T-helper 17 cell (primary cell): ENCODE measurements at regions not wholly inside any gene's neighbourhood (a gene's known extent, or its start where the extent isn't known, plus 50 kb on each side); places are given as distances from the start of the nearest gene placed in this dataset.

Experiments
- ATAC-seq: fragments of 150-1000 bp; cut with Tn5 transposase; 2 replicates; pipeline ENCODE4 v1.10.0; 2021; ENCODE audit warnings: mild to moderate bottlenecking, moderate library complexity
- DNase-seq, 3 donors: peaks; one replicate each; pipeline versions ENCODE4 v3.0.0 to v3.0.0-alpha.2; 2020 to 2021
- H3K9me3 ChIP-seq: one replicate; pipeline ENCODE4 v1.7.0; 2013; ENCODE audit warnings: low read length, mild to moderate bottlenecking; ENCODE audit not compliant: control insufficient read depth, poor library complexity, severe bottlenecking
- H3K27ac Mint-ChIP-seq: one replicate; pipeline ENCODE4 v1.8.0; 2022; ENCODE audit warnings: mild to moderate bottlenecking, moderate library complexity, mixed read lengths
- H3K27me3 Mint-ChIP-seq: one replicate; pipeline ENCODE4 v1.8.0; 2022; ENCODE audit warnings: mixed read lengths
- H3K36me3 Mint-ChIP-seq: one replicate; pipeline ENCODE4 v1.8.0; 2022; ENCODE audit warnings: low read depth, mixed read lengths
- H3K4me1 Mint-ChIP-seq: one replicate; pipeline ENCODE4 v1.8.0; 2022; ENCODE audit warnings: mild to moderate bottlenecking, mixed read lengths
- H3K4me3 Mint-ChIP-seq: one replicate; pipeline ENCODE4 v1.8.0; 2022; ENCODE audit warnings: mild to moderate bottlenecking, moderate library complexity, mixed read lengths

GRCh38 chr7:67863911-67864310, 867.3 kb downstream of the TYW1 start:
- no peak overlapping the region for H3K27ac Mint-ChIP-seq
- H3K27me3 Mint-ChIP-seq = no peaks in the 10 kb centered on the region
- ATAC-seq = no peak

DNA sequence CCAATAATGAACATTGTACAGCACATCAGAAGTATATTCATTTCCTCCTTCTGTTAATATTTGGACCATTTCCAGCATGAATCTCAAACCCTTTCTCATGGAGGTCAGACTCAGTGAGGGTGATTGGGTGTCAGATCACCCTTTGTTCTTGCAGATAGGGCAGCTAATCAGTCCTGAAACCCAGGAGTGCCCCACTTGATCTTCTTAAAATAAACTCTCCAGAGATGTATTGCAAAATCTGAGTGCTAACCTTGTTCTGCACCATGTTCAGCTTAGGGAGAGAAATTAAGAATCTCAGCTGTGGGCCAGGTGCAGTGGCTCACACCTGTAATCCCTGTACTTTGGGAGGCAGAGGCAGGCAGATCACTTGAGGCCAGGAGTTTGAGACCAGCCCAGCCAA, 869.4 kb downstream of the TYW1 start:
- no peak overlapping the region for H3K27ac Mint-ChIP-seq
- H3K27me3 Mint-ChIP-seq = no peaks in the 10 kb centered on the region
- H3K4me3 Mint-ChIP-seq = no peak overlapping the region
- H3K4me1 Mint-ChIP-seq = no peaks in the 10 kb centered on the region
- ATAC-seq (no peak), DNase-seq (no peak)
- H3K9me3 ChIP-seq = no peaks in the 10 kb centered on the region
- H3K36me3 Mint-ChIP-seq = no peaks in the 10 kb centered on the region

More at GRCh38 chr7:67863911-67864310, 867.3 kb downstream of the TYW1 start:
- Mint-ChIP-seq H3K4me1 (no peaks in the 10 kb centered on the region), H3K36me3 (no peaks in the 10 kb centered on the region), H3K4me3 (no peak overlapping the region)
- DNase-seq = no peak
- H3K9me3 ChIP-seq = no peaks in the 10 kb centered on the region

- Mint-ChIP-seq H3K4me1 (no peaks in the 10 kb centered on the region), H3K4me3 (no peak overlapping the region), H3K27ac (no peak overlapping the region), H3K27me3 (no peaks in the 10 kb centered on the region), H3K36me3 (no peaks in the 10 kb centered on the region)
- no peaks in the 10 kb centered on the region for H3K9me3 ChIP-seq
- DNase-seq (no peak), ATAC-seq (no peak)
These were observed 870.2 kb downstream of the TYW1 start for GRCh38 chr7:67866812-67867211.

- Mint-ChIP-seq H3K27me3 (no peaks in the 10 kb centered on the region), H3K27ac (no peak overlapping the region), H3K4me1 (no peaks in the 10 kb centered on the region), H3K36me3 (no peaks in the 10 kb centered on the region), H3K4me3 (no peak overlapping the region)
- H3K9me3 ChIP-seq = no peaks in the 10 kb centered on the region
- ATAC-seq (no peak), DNase-seq (no peak)
These were observed 873.8 kb downstream of the TYW1 start for GRCh38 chr7:67870396-67870795.

DNA sequence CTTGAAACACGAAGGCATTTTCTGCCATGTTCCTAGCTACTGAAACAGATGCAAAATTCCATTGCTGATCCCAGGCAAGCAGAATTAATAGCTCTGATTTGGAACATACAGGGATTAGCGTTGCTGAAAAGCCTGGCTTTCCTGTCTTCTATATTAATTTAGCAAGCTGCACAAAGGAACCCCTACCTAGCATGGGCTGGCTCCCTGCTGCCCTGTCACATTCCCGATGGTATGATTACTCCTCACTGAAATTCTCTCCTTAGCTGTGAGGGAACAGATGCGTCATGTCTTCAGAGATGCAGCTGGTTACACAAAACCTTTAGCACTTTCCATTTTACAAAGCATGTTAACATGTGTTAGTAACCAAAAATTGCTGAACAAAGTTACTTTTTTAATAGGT, 878.9 kb downstream of the TYW1 start:
- H3K4me3 Mint-ChIP-seq = no peak overlapping the region
- H3K4me1 Mint-ChIP-seq = no peaks in the 10 kb centered on the region
- H3K27ac Mint-ChIP-seq = no peak overlapping the region
- DNase-seq = no peak
- no peaks in the 10 kb centered on the region for H3K27me3 Mint-ChIP-seq
- no peak for ATAC-seq
- H3K9me3 ChIP-seq = no peaks in the 10 kb centered on the region
- no peaks in the 10 kb centered on the region for H3K36me3 Mint-ChIP-seq

- Mint-ChIP-seq H3K27ac (no peak overlapping the region), H3K27me3 (no peaks in the 10 kb centered on the region), H3K4me1 (no peaks in the 10 kb centered on the region), H3K4me3 (no peak overlapping the region), H3K36me3 (no peaks in the 10 kb centered on the region)
- no peaks in the 10 kb centered on the region for H3K9me3 ChIP-seq
- ATAC-seq (no peak), DNase-seq (no peak)
These were observed 882.2 kb downstream of the TYW1 start for GRCh38 chr7:67878808-67879207.

- DNase-seq = no peak
- H3K4me1 Mint-ChIP-seq = no peaks in the 10 kb centered on the region
- no peaks in the 10 kb centered on the region for H3K36me3 Mint-ChIP-seq
- no peak for ATAC-seq
- no peak overlapping the region for H3K4me3 Mint-ChIP-seq
- no peaks in the 10 kb centered on the region for H3K27me3 Mint-ChIP-seq
- no peak overlapping the region for H3K27ac Mint-ChIP-seq
- H3K9me3 ChIP-seq = no peaks in the 10 kb centered on the region
These were observed 886.2 kb downstream of the TYW1 start for GRCh38 chr7:67882843-67883242.

- H3K9me3 ChIP-seq = no peaks in the 10 kb centered on the region
- Mint-ChIP-seq H3K27me3 (no peaks in the 10 kb centered on the region), H3K27ac (no peak overlapping the region), H3K4me1 (no peaks in the 10 kb centered on the region), H3K4me3 (no peak overlapping the region), H3K36me3 (no peaks in the 10 kb centered on the region)
- no peak for ATAC-seq
- no peak for DNase-seq
These were observed 893.7 kb downstream of the TYW1 start for GRCh38 chr7:67890316-67890715.

GRCh38 chr7:67894746-67895145, 898.1 kb downstream of the TYW1 start:
- H3K36me3 Mint-ChIP-seq = no peaks in the 10 kb centered on the region
- H3K27me3 Mint-ChIP-seq = no peaks in the 10 kb centered on the region
- no peak overlapping the region for H3K4me3 Mint-ChIP-seq
- no peaks in the 10 kb centered on the region for H3K4me1 Mint-ChIP-seq
- no peak overlapping the region for H3K27ac Mint-ChIP-seq
- ATAC-seq (no peak), DNase-seq (no peak)
- H3K9me3 ChIP-seq = no peaks in the 10 kb centered on the region

DNA sequence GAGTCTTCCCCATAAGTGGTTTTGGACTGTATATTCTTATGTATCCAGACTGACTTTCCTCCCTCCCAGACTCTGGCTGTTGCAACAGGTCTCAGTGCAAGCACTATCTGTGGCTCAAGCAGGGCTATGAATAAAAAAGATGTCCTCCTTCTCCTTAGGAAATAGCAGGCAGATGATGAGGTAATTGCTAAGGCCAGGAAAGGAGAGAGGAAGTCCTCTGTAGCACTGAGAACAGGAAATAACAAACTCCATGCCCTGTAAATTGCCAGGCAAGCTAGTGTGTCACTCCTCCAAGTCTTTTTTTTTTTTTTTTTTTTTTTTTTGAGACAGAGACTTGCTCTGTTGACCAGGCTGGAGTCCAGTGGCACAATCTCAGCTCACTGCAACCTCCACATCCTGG, 900.1 kb downstream of the TYW1 start:
- DNase-seq (no peak), ATAC-seq (no peak)
- H3K4me1 Mint-ChIP-seq = no peaks in the 10 kb centered on the region
- H3K27ac Mint-ChIP-seq = no peak overlapping the region
- no peaks in the 10 kb centered on the region for H3K36me3 Mint-ChIP-seq
- no peak overlapping the region for H3K4me3 Mint-ChIP-seq
- H3K27me3 Mint-ChIP-seq = no peaks in the 10 kb centered on the region
- H3K9me3 ChIP-seq = no peaks in the 10 kb centered on the region

GRCh38 chr7:67900456-67900855, 903.8 kb downstream of the TYW1 start:
- DNase-seq = no peak
- H3K4me3 Mint-ChIP-seq = no peak overlapping the region
- no peak overlapping the region for H3K27ac Mint-ChIP-seq
- no peaks in the 10 kb centered on the region for H3K36me3 Mint-ChIP-seq
- ATAC-seq = no peak
- H3K4me1 Mint-ChIP-seq = no peaks in the 10 kb centered on the region
- no peaks in the 10 kb centered on the region for H3K9me3 ChIP-seq
- H3K27me3 Mint-ChIP-seq = no peaks in the 10 kb centered on the region

DNA sequence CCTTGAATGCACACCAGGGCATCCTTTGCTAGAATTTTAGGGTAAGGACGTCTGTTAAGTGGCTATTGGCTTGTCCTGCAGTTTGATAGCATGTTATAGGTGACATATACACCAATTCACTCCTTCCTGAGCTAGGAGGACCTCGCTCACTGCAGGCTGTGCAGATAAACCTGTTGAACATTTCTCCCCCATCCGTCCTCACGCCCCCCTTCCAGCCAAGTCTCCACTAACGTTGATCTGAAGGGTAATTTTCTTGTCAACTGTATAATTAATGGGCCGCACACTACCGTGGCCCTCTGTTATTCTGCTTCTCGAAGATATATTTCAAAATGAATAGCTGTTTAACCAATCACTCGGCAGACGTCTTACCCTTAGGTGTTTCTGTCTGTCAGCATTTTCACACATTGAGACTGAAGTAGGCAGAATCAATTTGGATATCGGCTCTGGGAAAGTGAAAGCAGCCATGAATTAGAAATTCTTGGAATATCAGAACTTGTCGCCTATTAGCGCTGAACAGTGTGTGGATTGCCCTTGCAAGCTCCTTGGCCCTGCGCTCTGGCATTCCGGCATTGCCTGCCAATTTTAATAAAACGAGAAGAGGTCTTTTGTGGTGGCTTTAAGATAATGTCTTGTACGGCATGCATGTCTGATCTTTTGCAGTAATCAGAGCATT, 905.3 kb downstream of the TYW1 start:
- no peak for DNase-seq
- Mint-ChIP-seq H3K4me3 (no peak overlapping the region), H3K4me1 (no peaks in the 10 kb centered on the region), H3K27me3 (no peaks in the 10 kb centered on the region), H3K36me3 (no peaks in the 10 kb centered on the region), H3K27ac (no peak overlapping the region)
- ATAC-seq = no peak
- H3K9me3 ChIP-seq = no peaks in the 10 kb centered on the region

- Mint-ChIP-seq H3K36me3 (no peaks in the 10 kb centered on the region), H3K4me1 (no peaks in the 10 kb centered on the region), H3K27me3 (no peaks in the 10 kb centered on the region), H3K27ac (no peak overlapping the region), H3K4me3 (no peak overlapping the region)
- no peaks in the 10 kb centered on the region for H3K9me3 ChIP-seq
- ATAC-seq (no peak), DNase-seq (no peak)
These were observed 911.2 kb downstream of the TYW1 start for GRCh38 chr7:67907792-67908191.

DNA sequence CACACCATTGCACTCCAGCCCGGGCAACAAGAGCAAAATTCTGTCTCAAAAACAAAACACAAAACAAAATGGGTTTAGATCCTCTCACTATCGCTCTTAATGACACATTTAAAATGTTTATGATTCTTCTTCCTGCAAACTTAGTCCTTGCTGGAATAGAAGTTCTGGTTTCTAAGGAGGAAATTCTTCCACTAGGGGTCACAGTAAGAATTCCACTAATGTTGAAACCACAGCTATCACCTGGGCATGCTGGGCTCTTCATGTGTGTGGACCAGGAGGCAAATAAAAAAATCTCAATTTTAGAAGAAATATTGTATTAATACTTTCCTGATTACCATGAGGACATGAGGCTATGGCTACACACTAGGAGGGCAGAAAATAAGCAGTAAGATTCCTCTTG, 915.8 kb downstream of the TYW1 start:
- no peak overlapping the region for H3K27ac Mint-ChIP-seq
- no peaks in the 10 kb centered on the region for H3K36me3 Mint-ChIP-seq
- no peaks in the 10 kb centered on the region for H3K27me3 Mint-ChIP-seq
- no peak overlapping the region for H3K4me3 Mint-ChIP-seq
- ATAC-seq (no peak), DNase-seq (no peak)
- no peaks in the 10 kb centered on the region for H3K9me3 ChIP-seq
- no peaks in the 10 kb centered on the region for H3K4me1 Mint-ChIP-seq
